GM04503 (cell line): ENCODE measurements at regions not wholly inside any gene's neighbourhood (a gene's known extent, or its start where the extent isn't known, plus 50 kb on each side); places are given as distances from the start of the nearest gene placed in this dataset.

Experiments used
- DNase-seq: peaks from one replicate; pipeline ENCODE4 v3.0.0-alpha.2; 2012; ENCODE audit warnings: low read depth

DNA sequence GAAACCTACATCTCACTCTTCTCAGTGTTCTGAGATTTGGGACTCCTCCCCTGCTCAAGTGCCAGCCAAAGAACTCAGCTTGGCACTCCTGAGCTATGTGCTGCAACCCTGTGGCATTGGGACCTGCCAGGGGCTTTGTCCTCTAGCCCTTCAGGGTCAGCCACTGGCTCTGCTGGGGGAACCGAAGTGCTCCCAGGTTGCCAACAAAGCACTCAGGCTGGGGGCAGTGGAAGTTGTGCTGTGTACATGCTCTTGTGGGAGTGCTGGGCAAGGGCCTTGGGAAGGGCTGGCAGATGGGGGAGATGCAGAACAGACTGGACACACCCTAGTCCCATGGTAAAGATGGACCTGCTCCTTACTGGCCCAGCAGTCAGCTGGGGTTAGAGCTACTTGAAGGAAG, 498.6 kb downstream of the CAAP1 start:
- DNase-seq = no peak

DNA sequence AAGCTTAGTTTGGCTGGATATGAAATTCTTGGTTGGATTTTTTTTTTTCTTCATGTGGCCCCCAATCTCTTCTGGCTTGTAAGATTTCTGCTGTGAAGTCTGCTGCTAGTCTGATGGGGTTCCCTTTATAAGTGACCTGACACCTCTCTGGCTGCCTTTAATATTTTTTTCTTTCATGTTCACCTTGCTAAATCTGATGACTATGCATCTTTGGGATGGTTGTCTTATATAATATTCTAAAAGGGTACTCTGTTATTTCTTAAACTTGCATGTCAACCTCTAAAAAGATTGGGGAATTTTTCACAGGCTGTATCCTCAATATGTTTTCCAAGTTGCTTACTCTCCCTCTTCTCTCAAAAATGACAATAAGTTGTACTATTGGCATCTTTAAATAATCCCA, 500.0 kb downstream of the CAAP1 start:
- DNase-seq = no peak

DNA sequence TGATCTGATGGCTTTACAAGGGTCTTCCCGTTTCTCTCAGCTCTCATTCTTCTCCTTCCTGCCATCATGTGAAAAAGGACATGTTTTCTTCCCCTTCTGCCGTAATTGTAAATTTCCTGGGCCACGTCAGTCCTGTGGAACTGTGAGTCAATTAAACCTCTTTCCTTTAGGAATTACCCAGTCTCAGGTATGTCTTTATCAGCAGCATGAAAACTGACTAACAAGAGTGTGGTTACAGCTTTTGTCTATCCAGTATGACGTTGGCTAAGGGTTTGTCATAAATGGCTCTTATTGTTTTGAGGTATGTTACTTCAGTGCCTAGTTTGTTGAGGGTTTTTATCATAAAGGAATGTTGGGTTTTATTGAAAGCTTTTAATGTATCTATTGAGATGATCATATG, 501.6 kb downstream of the CAAP1 start:
- DNase-seq = no peak

DNA sequence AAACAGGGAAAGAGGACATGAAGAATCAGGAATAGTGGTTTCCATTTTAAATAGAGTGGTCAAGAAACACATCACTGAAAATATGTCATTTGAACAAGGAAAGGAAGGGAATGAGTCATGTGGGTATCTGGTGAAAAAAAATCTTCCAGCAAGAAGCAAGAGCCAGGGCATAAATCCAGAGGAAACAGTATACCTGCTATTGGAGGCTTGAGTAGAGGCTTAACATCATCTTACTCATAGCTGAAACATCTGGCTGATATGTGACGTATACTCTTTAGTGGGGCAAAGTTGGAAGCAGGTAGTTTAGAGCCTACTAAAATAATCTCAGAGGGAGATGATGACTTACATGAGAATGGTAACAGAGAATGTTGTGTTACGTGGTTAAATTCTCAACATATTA, 517.2 kb downstream of the CAAP1 start:
- DNase-seq = no peak

DNA sequence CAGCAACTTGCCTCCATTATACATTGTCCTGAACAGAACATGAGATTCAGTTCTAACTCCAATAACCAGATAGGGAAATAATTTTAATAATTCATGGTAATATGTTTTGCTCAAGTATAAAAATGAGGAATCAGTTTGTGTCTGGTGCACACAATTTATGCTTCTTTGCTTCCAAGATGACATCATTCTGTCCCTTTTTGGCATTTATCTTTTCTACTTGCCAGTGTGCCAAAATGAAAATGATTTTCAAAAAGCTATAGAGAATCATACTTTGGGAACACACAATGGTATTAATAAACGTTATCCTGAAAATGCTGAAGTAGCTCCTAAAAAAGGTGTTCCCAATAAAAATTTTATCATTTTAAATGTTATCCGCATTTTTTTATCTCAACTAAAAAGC, 519.0 kb downstream of the CAAP1 start:
- no peak for DNase-seq

DNA sequence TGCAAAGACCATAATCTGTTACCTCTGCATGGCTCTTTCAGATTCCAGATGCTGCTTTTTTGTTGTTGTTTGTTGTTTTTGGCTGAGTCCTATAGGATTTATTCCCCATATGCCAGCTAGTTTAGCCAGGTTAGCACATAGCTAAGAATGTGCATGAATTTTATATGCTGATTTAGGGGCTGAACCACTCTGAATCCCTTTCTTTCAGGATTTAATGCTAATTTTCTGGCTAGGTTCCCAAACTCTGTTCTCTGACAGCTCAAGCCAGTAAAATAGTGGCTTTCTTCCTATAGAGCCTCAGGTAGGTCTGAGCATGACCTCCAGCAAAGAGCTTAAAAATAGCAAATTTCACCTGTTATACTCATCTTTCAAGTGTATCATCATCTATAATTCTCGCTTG, 521.4 kb downstream of the CAAP1 start:
- no peak for DNase-seq

DNA sequence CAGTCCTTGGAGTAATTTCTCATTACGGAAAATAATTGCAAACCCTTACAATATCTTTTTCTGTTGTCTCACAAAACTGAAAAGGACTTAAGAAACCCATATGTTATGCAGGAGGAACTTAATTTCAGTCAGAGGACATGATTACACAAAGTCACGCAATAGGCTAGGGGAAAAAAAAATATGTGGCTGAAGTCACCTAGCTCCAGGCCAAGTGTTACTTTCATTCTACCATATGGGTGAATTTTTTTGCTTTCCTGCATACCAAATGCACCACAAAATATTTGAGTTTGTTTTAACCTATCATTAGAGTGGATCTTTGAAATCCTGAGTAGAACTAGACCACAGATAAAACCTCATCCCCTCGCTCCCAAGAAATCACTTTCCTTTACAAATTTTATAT, 523.5 kb downstream of the CAAP1 start:
- peak; percentile 42 for DNase-seq

DNA sequence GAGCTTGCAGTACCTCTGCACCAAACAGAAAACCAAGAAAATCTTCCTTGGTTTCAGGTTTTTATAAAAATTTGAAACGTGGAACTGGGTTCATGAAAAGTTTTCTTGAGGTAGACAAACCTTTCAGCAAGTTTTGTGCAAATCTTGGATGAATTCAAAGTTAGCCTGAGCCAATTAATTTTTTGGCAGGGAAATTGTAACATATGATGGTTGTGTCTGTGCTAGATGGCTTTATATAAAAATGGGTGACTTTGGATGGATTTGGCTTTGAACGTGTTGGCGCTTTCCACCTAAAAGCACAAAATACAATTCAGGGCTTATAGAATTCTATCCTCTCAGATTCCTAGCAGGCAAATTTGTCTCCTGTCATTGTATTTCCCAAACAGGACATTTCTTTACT, 524.4 kb downstream of the CAAP1 start:
- DNase-seq = no peak

DNA sequence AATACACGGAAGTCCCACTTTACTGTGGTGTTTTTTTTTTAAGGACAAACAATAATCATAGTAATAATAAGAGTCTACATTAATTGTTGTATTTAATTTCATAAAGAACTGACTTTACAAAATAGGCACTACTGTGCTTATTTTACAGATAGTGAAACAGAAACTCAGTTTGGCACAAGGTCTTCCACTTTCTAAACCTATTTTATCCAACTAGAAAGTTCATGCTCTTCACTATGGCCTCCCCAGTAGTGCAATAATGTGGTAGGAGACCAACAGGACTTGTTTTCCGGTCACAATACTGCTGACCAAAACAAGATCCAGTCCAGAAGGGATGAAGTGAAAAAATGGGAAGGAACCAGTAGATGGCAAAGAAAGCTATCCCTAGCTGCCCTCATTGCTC, 531.6 kb downstream of the CAAP1 start:
- no peak for DNase-seq

DNA sequence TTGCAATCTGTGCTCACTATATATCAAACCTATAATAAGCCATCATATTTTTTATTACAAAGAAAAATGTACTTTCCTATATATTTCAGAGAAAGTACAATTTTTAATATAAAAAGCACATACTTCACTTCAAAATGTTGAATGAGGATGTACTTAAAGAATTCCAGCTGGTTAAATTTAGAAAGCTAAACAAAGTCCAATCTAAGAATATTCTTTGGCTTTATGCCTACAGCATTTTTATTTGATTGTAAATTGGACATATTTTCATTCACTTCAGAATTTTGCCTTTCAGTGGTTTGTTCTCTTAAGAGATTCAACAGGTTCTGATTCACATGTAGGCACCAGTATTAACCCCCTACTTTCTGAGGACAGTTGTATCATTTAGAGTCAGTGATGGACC, 533.8 kb downstream of the CAAP1 start:
- DNase-seq = no peak

DNA sequence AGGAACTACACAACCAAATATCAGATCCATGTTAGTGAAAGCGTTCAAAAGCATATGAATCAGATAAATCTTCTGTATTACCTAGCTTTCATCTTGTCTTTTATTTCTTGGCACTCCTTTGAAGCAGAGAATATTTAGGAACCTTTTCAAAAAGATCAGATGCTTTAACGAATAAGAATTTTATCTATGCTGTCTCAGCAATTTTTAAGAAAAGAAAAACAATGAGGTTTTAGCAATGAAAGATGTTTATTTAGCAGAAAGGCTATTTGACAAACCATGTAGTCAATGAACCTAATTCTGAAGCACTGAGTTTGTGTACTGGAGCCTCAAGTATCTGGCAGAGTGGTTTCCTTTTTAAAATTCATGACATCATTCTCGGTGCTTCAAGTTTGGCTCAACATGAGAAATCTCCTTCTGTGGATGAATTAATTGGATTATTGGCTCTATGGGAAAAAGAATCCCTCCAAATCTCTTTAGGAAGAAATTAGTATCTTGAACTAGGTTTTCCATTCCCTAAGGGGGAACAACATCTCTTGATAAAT, 534.7 kb downstream of the CAAP1 start:
- DNase-seq = no peak

DNA sequence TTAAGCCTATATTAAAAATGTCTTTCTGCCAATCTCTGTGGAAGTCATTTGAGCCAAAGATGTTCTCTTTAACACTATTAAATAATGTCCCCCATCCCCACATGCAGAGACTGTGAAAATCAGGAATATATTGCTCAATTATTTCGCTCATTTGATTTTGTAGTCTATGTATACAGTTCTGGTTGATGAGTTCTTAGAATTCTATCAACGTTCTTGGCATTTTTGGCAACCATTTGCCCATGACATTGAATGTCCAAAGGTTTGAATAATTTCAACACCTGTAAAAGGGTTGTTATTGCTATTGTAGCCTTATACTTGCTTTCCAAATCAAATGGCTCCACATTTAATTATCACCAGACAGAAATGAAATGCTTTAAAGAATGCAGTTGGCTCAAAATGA, 536.1 kb downstream of the CAAP1 start:
- no peak for DNase-seq

DNA sequence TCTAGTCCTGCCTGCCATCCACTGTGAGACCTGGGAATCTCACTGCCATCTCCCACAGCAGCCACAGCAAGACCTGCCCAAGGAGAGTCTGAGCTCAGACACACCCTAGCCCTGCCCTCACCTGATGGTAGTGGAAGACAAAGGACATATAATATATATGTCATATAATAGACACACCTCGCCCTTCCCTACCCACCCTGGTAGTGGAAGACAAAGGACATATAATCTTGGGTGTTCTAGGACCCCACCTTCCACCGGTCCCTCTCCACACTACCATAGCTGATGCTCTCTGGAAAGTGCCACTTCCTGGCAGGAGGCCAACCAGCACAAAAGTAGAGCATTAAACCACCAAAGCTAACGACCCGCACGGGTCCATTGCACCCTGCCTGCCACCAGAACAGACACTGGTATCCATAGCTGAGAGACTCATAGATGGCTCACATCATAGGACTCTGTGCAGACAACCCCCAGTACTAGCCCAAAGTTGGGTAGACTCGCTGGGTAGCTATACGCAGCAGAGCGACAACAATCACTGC, 545.6 kb downstream of the CAAP1 start:
- no peak for DNase-seq

DNA sequence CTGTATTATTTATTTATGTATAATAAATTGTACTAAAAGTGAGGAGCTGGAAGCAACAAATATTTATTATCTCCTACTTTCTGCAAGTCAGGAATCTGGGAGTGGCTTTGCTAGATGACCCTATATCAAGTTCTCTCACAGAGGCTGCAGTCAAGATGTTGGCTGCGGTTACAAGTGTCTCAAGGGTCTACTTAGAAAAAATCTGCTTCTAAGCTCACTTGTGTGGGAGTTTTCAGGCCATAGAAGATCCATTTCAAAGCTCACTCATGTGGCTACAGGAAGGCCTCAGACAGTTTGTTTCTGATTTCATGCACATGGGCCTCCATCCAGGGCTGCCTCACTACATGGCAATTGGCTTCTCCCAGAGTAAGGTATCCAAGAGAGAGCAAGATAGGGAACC, 551.1 kb downstream of the CAAP1 start:
- DNase-seq = no peak

DNA sequence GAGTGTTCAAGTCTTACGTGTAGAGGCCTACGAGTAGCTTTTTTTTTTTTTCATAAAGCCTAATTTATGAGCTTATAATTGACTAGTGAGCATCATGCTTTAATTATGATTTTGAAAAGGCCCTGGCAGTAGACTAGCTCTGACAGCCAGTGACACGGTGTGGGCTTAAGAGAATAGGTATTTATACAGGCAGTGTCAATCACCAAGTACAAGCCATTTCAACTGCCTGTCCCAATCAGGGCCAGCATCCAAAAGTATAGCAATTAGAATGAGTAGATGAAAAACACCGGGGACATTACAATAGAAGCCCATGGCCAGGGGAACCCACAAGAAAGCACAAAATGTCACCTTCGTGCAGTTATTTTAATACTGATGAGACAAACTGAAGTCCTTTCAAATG, 552.8 kb downstream of the CAAP1 start:
- no peak for DNase-seq

DNA sequence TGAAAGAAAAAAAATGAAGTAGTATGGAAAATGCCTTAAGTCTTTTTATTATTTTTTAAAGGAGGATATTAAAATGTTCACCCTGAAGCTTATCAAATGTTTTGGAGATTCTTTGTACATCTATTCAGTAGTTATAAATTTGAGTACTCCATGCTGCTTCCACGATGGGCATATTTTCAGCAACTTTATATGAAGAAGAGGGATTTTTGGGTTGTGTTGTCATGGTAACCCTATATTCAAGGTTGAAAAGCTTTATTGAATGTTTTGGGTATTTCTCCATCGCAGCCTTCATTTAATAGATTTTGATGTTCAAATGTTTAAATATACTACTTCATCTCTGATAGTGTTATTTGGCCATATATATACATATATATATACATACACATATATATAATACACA, 557.5 kb downstream of the CAAP1 start:
- no peak for DNase-seq

DNA sequence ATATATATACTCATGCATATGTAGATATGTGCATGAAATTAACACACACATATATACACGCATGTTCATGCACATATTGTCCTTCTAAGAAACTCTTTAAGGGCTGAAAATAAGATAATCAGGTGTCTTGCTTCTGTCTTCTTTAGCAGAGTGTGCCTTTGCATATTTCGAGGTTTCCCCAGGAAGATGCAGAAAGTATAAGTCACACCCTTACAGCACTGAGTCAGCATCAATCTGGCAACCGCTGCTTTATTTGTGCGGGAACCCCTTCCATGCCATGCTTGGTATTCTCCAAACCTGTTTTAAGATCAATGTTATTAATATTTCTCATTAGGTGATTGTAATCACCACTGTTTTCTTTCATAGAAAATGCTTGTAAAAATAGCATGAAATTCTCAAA, 557.9 kb downstream of the CAAP1 start:
- DNase-seq = no peak

DNA sequence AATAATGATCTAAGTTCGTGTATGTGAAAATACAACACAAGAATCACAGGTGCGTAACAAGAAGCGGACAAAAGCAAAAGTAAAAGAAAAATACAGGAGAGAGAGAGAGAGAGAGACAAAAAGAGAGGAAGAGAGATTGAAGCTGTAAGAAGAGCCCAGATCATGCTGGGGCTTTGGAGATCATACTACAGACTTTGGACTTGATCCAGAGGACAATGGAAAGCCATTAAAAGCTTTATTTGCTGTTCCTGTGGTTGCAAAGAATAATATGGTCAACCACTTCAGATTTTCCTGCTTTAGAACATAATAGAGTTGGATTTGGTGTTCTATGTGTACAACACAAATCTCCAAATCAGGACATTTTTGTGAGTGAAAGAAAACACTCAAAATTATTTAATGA, 561.4 kb downstream of the CAAP1 start:
- DNase-seq = no peak

DNA sequence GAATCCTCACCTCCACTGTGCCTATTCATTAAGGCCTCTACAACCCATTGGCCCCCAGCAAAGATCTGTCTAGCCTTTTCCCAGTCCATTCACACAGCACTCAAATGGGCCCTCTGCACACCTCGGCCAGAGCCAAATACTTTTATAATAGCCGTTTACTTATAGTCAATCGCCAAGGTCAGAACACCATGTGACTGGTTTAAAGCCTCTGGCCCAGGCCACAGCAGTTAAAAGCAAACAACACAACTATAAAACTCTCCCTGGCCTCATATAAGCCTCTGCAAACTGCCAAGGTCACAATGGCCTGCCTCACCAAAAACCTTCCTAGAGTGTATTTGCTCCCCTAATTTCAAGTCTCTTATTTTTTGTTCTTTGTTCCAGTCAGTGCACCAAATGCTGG, 562.6 kb downstream of the CAAP1 start:
- DNase-seq = no peak

DNA sequence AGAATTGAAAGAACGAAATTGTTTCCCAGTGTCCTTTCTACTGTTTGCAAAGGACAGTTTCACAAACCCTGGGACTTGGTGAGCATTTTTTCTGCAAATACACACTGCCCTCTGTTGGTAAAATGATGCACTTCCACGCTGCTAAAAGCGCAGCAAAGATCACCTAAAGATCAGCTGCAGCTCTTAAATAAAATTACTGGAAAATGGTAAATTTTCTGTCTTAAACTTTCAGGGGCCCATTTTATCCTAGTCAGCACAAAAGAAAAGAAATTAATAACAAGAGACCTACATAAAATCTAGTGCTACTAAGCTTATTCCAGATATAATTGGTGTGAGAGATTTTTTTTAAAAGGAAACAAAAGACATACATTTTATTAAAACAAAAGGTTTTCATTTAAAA, 566.0 kb downstream of the CAAP1 start:
- DNase-seq = no peak

DNA sequence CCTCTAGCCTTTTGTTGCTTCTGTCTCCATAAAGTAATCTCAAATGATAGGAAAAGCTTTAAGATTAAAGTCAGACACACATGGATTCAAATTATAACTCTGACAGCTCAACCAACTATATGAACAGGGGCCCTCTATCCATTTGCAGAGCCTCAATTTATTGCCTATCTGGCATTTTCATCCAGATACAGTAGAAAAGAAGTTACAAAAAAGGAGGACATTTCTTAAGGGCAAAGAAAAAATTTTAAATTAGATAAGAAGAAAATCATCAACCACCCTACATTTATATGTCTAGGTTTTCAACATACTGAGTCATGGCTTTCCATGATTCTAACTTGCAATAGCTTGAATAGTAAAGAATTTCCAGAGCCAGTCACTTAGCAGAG, 567.2 kb downstream of the CAAP1 start:
- DNase-seq = no peak

DNA sequence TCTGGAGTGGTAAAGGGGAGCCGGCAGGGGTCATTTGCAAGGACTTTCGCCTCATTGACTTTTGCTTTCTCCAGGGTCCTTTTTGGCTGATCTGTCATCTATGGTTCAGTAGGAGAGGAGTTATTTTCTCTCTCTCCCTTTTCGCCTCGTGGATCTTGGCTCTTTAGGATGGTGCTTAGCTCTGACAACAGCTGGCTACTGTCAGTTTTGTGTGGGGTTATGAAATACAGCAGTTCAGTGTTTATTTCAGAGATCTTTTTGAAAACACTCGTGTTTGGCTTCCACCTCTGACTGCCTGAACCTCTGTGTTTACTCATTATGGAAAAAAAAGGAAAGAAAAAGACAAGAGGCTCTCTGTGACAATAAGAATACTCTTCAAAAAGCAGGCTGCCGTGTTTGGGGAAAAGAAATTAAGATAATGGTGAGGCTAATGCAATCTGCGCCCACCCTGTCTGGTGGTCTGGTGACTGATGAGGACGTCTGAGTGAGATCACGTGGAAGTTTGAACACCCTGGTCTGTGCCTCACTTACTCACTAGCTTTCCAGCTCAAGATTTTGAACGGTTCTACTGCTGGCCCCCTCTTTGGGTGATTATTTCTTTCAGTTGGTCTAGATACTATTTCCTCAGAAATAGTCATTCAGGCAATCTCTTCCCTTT, 567.7 kb downstream of the CAAP1 start:
- DNase-seq = no peak

DNA sequence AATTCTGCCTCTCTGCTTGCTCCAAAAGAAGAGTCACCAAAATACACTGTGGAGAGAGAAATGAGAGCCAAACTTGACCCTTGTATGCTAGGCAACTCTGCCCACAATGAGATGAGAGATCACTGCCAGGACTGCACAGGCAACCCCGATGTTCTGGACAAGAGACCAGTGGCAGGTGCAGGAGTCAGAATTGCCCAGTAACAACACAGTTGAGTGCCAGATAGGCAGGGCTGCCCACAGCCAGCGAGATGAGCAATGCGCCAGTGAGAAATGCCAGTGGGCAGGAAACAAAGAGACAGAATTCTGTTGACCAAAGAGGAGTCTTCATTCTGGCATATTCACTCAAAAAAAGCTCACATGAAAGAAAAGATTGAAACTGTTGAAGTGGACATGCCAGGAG, 570.7 kb downstream of the CAAP1 start:
- no peak for DNase-seq

DNA sequence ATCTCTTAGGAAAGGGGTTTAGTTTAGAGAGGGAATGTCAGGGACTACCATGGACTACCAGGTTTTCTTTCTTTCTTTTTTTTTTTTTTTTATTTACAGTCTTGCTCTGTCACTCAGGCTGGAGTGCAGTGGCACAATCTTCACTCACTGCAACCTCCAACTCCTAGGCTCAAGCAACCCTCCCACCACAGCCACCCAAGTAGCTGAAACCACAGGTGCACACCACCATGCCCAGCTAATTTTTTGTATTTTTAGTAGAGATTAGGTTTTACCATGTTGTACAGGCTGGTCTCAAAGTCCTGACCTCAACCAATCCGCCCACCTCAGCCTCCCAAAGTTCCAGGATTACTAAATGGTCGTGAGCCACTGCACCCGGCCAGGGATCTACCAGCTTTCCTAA, 572.7 kb downstream of the CAAP1 start:
- DNase-seq = no peak
